ENCODE measurements at regions not wholly inside any gene's neighbourhood (a gene's known extent, or its start where the extent isn't known, plus 50 kb on each side); places are given as distances from the start of the nearest gene placed in this dataset.

DNA sequence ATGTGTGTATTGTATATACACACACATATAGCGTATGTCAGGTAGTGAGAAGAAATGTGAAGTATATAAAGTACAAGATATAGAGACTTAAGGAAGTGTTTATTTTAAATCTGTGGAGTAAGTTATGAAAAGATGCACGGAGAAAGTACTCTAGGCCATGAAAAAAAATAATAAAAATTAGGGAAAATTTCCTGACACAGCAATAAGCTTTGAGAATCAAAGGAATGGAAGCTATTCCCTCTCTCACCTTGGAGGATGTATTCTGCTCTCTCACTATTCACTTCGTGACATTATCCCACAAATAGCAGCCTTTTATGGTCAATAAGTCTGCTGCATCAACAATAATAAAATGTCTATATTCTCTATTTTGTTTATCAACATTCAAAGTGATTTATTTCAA, 700.4 kb upstream of the RGS18 start:
- Histone ChIP-seq H2AFZ (ENCODE audit: low read length) (no peak overlapping the region), H2BK20ac (ENCODE audit: low read depth, low read length, poor library complexity, severe bottlenecking) (no peak overlapping the region), H3K4me2 (ENCODE audit: insufficient read depth, insufficient read length, low read length) (no peak overlapping the region), H3K27me3 (ENCODE audit: insufficient read depth, low read length) (no peaks in the 10 kb centered on the region), H3K4ac (ENCODE audit: low read depth, low read length) (no peak overlapping the region), H4K8ac (replicated peaks; ENCODE audit: insufficient read length, low read depth, low read length) (no peak overlapping the region), H3K18ac (ENCODE audit: insufficient read length, low read depth, low read length) (no peak overlapping the region), H2AK5ac (ENCODE audit: insufficient read length, low read length) (no peak overlapping the region), H3K56ac (ENCODE audit: insufficient read length, low read depth, low read length) (no peak overlapping the region), H2BK5ac (ENCODE audit: insufficient read length, low read length) (no peak overlapping the region), H3K23me2 (ENCODE audit: insufficient read length, low read depth, low read length, poor library complexity, severe bottlenecking) (no peaks in the 10 kb centered on the region), H2BK12ac (ENCODE audit: insufficient read length, low read depth, low read length) (no peak overlapping the region), H4K91ac (ENCODE audit: insufficient read length, low read depth, low read length) (no peak overlapping the region), H3K79me1 (ENCODE audit: insufficient read depth, low read depth, low read length, poor library complexity, severe bottlenecking) (no peaks in the 10 kb centered on the region), H2BK120ac (ENCODE audit: low read depth, low read length, poor library complexity, severe bottlenecking) (no peak overlapping the region), H3K23ac (ENCODE audit: insufficient read length, low read depth, low read length) (no peak overlapping the region), H3K14ac (ENCODE audit: insufficient read depth, low read length) (no peak overlapping the region), H3K27ac (ENCODE audit: insufficient read length, low read depth, low read length) (no peak overlapping the region), H2BK15ac (ENCODE audit: low read depth, low read length) (no peak overlapping the region), H3K79me2 (ENCODE audit: insufficient read depth, low read length) (no peaks in the 10 kb centered on the region), H3K9me3 (ENCODE audit: control insufficient read depth, low read depth, low read length) (no peaks in the 10 kb centered on the region), H4K20me1 (ENCODE audit: control insufficient read depth, insufficient read depth, insufficient read length) (no peaks in the 10 kb centered on the region), H3K4me1 (ENCODE audit: insufficient read depth, low read length) (no peaks in the 10 kb centered on the region), H4K5ac (ENCODE audit: insufficient read length, low read depth, low read length) (no peak overlapping the region), H3T11ph (ENCODE audit: low read length) (no peak overlapping the region), H3K9ac (ENCODE audit: extremely low read depth, insufficient read length, low read length) (no peak overlapping the region)
- no peaks in the 10 kb centered on the region for H3K27me3 Mint-ChIP-seq (ENCODE audit: low read depth)
- no CpG with 5 or more reads among the region's 3 CpGs for WGBS (ENCODE audit: extremely low coverage, insufficient read length, low lambda C conversion rate)
- TF ChIP-seq, protein P1, sequence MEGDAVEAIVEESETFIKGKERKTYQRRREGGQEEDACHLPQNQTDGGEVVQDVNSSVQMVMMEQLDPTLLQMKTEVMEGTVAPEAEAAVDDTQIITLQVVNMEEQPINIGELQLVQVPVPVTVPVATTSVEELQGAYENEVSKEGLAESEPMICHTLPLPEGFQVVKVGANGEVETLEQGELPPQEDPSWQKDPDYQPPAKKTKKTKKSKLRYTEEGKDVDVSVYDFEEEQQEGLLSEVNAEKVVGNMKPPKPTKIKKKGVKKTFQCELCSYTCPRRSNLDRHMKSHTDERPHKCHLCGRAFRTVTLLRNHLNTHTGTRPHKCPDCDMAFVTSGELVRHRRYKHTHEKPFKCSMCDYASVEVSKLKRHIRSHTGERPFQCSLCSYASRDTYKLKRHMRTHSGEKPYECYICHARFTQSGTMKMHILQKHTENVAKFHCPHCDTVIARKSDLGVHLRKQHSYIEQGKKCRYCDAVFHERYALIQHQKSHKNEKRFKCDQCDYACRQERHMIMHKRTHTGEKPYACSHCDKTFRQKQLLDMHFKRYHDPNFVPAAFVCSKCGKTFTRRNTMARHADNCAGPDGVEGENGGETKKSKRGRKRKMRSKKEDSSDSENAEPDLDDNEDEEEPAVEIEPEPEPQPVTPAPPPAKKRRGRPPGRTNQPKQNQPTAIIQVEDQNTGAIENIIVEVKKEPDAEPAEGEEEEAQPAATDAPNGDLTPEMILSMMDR (conservative IDR thresholded peaks at IDR 0.05) = no peak
- no peak for DNase-seq
- H3K27ac Mint-ChIP-seq = no peak overlapping the region
- no peak overlapping the region for H3K4me3 Mint-ChIP-seq
- H3K36me3 Mint-ChIP-seq (ENCODE audit: insufficient read depth in 1 of 3, low read depth in 3 of 3) = no peaks in the 10 kb centered on the region
- no peaks in the 10 kb centered on the region for H3K4me1 Mint-ChIP-seq
- H3K9me3 Mint-ChIP-seq = no peaks in the 10 kb centered on the region
